GM18507 (cell line): ENCODE measurements at regions not wholly inside any gene's neighbourhood (a gene's known extent, or its start where the extent isn't known, plus 50 kb on each side); places are given as distances from the start of the nearest gene placed in this dataset.

Source experiments
- DNase-seq: peaks from one replicate; pipeline ENCODE4 v3.0.0; 2011; ENCODE audit warnings: low read depth; ENCODE audit not compliant: insufficient read length; ENCODE audit errors: extremely low spot score
- FAIRE-seq: peaks from 2 replicates; lab custom pipeline; 2011; peaks lifted over from hg19 to GRCh38; lab: Jason Lieb, UNC

- no peak for DNase-seq
- no peak for FAIRE-seq
Observed at GRCh38 chr1:164498792-164499191, 60.2 kb upstream of the PBX1 start.

GRCh38 chr1:164504749-164505148 lies 54.2 kb upstream of the PBX1 start:
- DNase-seq: no peak
- FAIRE-seq: no peak
